ENCODE measurements at regions not wholly inside any gene's neighbourhood (a gene's known extent, or its start where the extent isn't known, plus 50 kb on each side); places are given as distances from the start of the nearest gene placed in this dataset.

DNA sequence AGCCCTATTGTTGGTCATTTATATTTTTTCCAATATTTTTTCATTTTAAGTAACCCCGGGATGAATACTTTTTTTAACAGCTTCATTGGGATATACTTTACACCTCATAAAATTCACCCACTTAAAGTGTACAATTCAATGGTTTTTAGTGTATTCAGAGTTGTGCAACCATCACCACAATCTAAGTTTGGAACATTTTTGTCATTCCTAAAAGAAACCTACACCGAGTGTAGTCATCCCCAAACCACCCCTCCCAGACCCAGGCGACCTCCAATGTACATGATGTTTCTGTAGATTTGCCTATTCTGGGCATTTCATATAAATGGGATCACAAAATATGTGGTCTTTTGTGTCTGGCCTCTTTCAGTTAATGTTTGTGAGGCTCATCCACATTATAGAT, 118.3 kb upstream of the FRMD4B start (continued):
- TF ChIP-seq, protein P1, sequence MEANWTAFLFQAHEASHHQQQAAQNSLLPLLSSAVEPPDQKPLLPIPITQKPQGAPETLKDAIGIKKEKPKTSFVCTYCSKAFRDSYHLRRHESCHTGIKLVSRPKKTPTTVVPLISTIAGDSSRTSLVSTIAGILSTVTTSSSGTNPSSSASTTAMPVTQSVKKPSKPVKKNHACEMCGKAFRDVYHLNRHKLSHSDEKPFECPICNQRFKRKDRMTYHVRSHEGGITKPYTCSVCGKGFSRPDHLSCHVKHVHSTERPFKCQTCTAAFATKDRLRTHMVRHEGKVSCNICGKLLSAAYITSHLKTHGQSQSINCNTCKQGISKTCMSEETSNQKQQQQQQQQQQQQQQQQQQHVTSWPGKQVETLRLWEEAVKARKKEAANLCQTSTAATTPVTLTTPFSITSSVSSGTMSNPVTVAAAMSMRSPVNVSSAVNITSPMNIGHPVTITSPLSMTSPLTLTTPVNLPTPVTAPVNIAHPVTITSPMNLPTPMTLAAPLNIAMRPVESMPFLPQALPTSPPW (CRISPR knock-in tag; IDR thresholded peaks at IDR 0.05), result no peak
- TF ChIP-seq BRD4 (IDR thresholded peaks at IDR 0.05), result no peak
- TF ChIP-seq NCOA1 (IDR thresholded peaks at IDR 0.05; ENCODE audit: low read depth), result no peak
- TF ChIP-seq, protein P2, sequence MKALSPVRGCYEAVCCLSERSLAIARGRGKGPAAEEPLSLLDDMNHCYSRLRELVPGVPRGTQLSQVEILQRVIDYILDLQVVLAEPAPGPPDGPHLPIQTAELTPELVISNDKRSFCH (CRISPR knock-in tag; IDR thresholded peaks at IDR 0.05), result no peak
- TF ChIP-seq, protein P2 (tag; IDR thresholded peaks at IDR 0.05), result no peak
- no peak for TF ChIP-seq NFE2L1 (tag; IDR thresholded peaks at IDR 0.05; ENCODE audit: borderline replicate concordance, low read depth)
- no peak for TF ChIP-seq HMG20B (CRISPR knock-in tag; IDR thresholded peaks at IDR 0.05)
- no peak for TF ChIP-seq ZNF239 (CRISPR knock-in tag; IDR thresholded peaks at IDR 0.05)
- no peak for TF ChIP-seq MYBL2 (IDR thresholded peaks at IDR 0.05; ENCODE audit: low read depth)
- TF ChIP-seq MYBL2 (CRISPR knock-in tag; IDR thresholded peaks at IDR 0.05; ENCODE audit: borderline replicate concordance), result no peak
- no peak for TF ChIP-seq CC2D1A (IDR thresholded peaks at IDR 0.05)

DNA sequence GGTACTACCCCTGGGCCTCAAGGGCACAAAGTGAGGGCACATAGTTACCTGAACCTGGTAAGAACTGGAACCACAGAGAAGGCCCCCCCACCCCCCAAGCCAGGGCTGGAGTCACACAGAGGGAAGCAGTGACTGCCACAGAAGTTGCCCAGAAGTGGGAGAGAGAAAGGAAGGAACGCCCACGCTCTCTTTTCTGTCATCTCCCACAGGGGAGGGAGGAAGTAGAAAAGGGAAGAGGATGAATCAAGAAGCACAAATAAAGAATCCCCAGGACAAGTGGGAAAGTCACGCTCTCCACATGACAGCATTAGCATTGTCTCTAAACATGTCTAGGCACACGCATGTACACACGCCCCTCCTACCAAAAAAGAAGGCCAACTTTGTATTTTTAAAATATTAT, 114.7 kb upstream of the FRMD4B start:
- WGBS (ENCODE audit: insufficient coverage, low coverage, missing lambda C conversion rate), result 0% methylated on average over 3 of the region's 5 CpGs
- no peaks in the 10 kb centered on the region for H4K20me1 ChIP-seq (replicated peaks; ENCODE audit: control insufficient read depth, insufficient read depth, low read length)
- H3K4me2 ChIP-seq (ENCODE audit: insufficient read depth, low read length), result no peak overlapping the region
- DNase-seq (ENCODE audit: extremely low read depth in 1 of 4, low spot score in 3 of 4) (no peak), FAIRE-seq (no peak), ATAC-seq (no peak)
- H3K9me3 ChIP-seq (replicated peaks; ENCODE audit: control insufficient read depth, insufficient read depth, low read depth, low read length), result no peaks in the 10 kb centered on the region
- POLR2A ChIA-PET, result no interaction called here
- BruUV-seq (replicated peaks), result no TSS peak
- no peak overlapping the region for H3K27ac ChIP-seq (ENCODE audit: extremely low read depth, low read depth, low read length)
- no peaks in the 10 kb centered on the region for H3K9me1 ChIP-seq (ENCODE audit: control insufficient read depth, insufficient read depth, low read length)
- intact Hi-C loops (cut with micrococcal nuclease) (no loop called here), in situ Hi-C loops (cut with MboI) (no loop called here)
- TF ChIP-seq NFIC (IDR thresholded peaks at IDR 0.05) (no peak), EGR1 (conservative IDR thresholded peaks at IDR 0.05) (0 out of 2 replicates have a peak, but pooled peaks have one; percentile 26), SPI1 (IDR thresholded peaks at IDR 0.05; ENCODE audit: borderline replicate concordance, low read depth, low read length) (peak; percentile 30; the same call in 1 of the 2 replicates)
- no peaks in the 10 kb centered on the region for H3K4me1 ChIP-seq (replicated peaks in 1 of 2; ENCODE audit: control insufficient read depth in 2 of 2, insufficient read depth in 2 of 2, low read length in 2 of 2)
- H2AFZ ChIP-seq (ENCODE audit: low read depth, low read length), result no peak overlapping the region
- H3K4me3 ChIP-seq, result no peak overlapping the region
- no peak overlapping the region for H3K9ac ChIP-seq (ENCODE audit: insufficient read depth in 1 of 2, low read depth in 2 of 2, low read length in 2 of 2)
- CTCF ChIA-PET (ENCODE audit: low intra/inter-chr PET ratio), result no interaction called here
- H3K36me3 ChIP-seq (ENCODE audit: control insufficient read depth, insufficient read depth, low read length), result no peaks in the 10 kb centered on the region
- no peaks in the 10 kb centered on the region for H3K27me3 ChIP-seq (ENCODE audit: control insufficient read depth in 2 of 2, insufficient read depth in 2 of 2, low read length in 2 of 2)
- H3K79me2 ChIP-seq (ENCODE audit: control insufficient read depth, insufficient read depth, low read length), result no peaks in the 10 kb centered on the region
